IPS-20b (cell line): ENCODE measurements at regions not wholly inside any gene's neighbourhood (a gene's known extent, or its start where the extent isn't known, plus 50 kb on each side); places are given as distances from the start of the nearest gene placed in this dataset.

Experiments used
- H3K27ac ChIP-seq: one replicate; pipeline ENCODE4 v1.5.1; 2013; ENCODE audit warnings: low read length
- H3K27me3 ChIP-seq: 2 replicates; pipeline ENCODE4 v1.6.1; 2013; ENCODE audit warnings: mild to moderate bottlenecking, low read length, inconsistent platforms; ENCODE audit not compliant: insufficient read depth
- H3K36me3 ChIP-seq: 2 replicates; pipeline ENCODE4 v1.6.1; 2013; ENCODE audit warnings: low read depth, mild to moderate bottlenecking, inconsistent platforms, low read length, moderate library complexity; ENCODE audit not compliant: insufficient read depth
- H3K4me1 ChIP-seq: 2 replicates; pipeline ENCODE4 v1.6.1; 2013; ENCODE audit warnings: mild to moderate bottlenecking, control low read depth, inconsistent platforms, low read length, moderate library complexity; ENCODE audit not compliant: insufficient read depth
- H3K4me3 ChIP-seq: 2 replicates; pipeline ENCODE4 v1.5.1; 2013; ENCODE audit warnings: mild to moderate bottlenecking, low read length, inconsistent platforms
- H3K9ac ChIP-seq: 2 replicates; pipeline ENCODE4 v1.6.1; 2013; ENCODE audit warnings: low read depth, mild to moderate bottlenecking, inconsistent platforms, low read length, moderate library complexity
- H3K9me3 ChIP-seq: 2 replicates; pipeline ENCODE4 v1.6.1; 2013; ENCODE audit warnings: mild to moderate bottlenecking, low read depth, low read length, inconsistent platforms; ENCODE audit not compliant: insufficient read depth

GRCh38 chr2:425947-426346, 138.1 kb upstream of the ALKAL2 start:
- no peaks in the 10 kb centered on the region for H3K9me3 ChIP-seq
- H3K4me1 ChIP-seq: no peaks in the 10 kb centered on the region
- no peaks in the 10 kb centered on the region for H3K36me3 ChIP-seq
- H3K9ac ChIP-seq: no peak overlapping the region
- no peaks in the 10 kb centered on the region for H3K27me3 ChIP-seq
- no peak overlapping the region for H3K27ac ChIP-seq
- no peak overlapping the region for H3K4me3 ChIP-seq

GRCh38 chr2:425243-425642, 137.4 kb upstream of the ALKAL2 start:
- Histone ChIP-seq H3K27ac (no peak overlapping the region), H3K9ac (no peak overlapping the region), H3K9me3 (no peaks in the 10 kb centered on the region), H3K4me1 (no peaks in the 10 kb centered on the region), H3K4me3 (no peak overlapping the region), H3K36me3 (no peaks in the 10 kb centered on the region), H3K27me3 (no peaks in the 10 kb centered on the region)

GRCh38 chr2:424306-425171, 136.6 kb upstream of the ALKAL2 start:
- Histone ChIP-seq H3K27me3 (no peaks in the 10 kb centered on the region), H3K4me1 (no peaks in the 10 kb centered on the region), H3K27ac (no peak overlapping the region), H3K9ac (no peak overlapping the region), H3K9me3 (no peaks in the 10 kb centered on the region), H3K4me3 (no peak overlapping the region), H3K36me3 (no peaks in the 10 kb centered on the region)

- H3K27ac ChIP-seq: no peak overlapping the region
- no peaks in the 10 kb centered on the region for H3K36me3 ChIP-seq
- no peak overlapping the region for H3K9ac ChIP-seq
- H3K27me3 ChIP-seq: no peaks in the 10 kb centered on the region
- H3K4me1 ChIP-seq: no peaks in the 10 kb centered on the region
- H3K4me3 ChIP-seq: no peak overlapping the region
- H3K9me3 ChIP-seq: no peaks in the 10 kb centered on the region
Observed at GRCh38 chr2:423479-423878, 135.6 kb upstream of the ALKAL2 start.

GRCh38 chr2:422676-423435, 135.0 kb upstream of the ALKAL2 start:
- Histone ChIP-seq H3K9ac (no peak overlapping the region), H3K4me1 (no peaks in the 10 kb centered on the region), H3K27ac (no peak overlapping the region), H3K36me3 (no peaks in the 10 kb centered on the region), H3K9me3 (no peaks in the 10 kb centered on the region), H3K27me3 (no peaks in the 10 kb centered on the region), H3K4me3 (no peak overlapping the region)

GRCh38 chr2:421406-421805, 133.5 kb upstream of the ALKAL2 start:
- H3K9ac ChIP-seq: no peak overlapping the region
- no peaks in the 10 kb centered on the region for H3K4me1 ChIP-seq
- H3K9me3 ChIP-seq: no peaks in the 10 kb centered on the region
- no peak overlapping the region for H3K27ac ChIP-seq
- no peak overlapping the region for H3K4me3 ChIP-seq
- no peaks in the 10 kb centered on the region for H3K36me3 ChIP-seq
- no peaks in the 10 kb centered on the region for H3K27me3 ChIP-seq

- H3K27me3 ChIP-seq: no peaks in the 10 kb centered on the region
- H3K27ac ChIP-seq: no peak overlapping the region
- no peaks in the 10 kb centered on the region for H3K36me3 ChIP-seq
- H3K9me3 ChIP-seq: no peaks in the 10 kb centered on the region
- H3K4me3 ChIP-seq: no peak overlapping the region
- no peaks in the 10 kb centered on the region for H3K4me1 ChIP-seq
- no peak overlapping the region for H3K9ac ChIP-seq
Observed at GRCh38 chr2:419687-420317, 131.9 kb upstream of the ALKAL2 start.

- no peaks in the 10 kb centered on the region for H3K4me1 ChIP-seq
- no peak overlapping the region for H3K27ac ChIP-seq
Observed at GRCh38 chr2:417662-418061, 129.8 kb upstream of the ALKAL2 start.

GRCh38 chr2:417006-417405, 129.1 kb upstream of the ALKAL2 start:
- Histone ChIP-seq H3K36me3 (no peaks in the 10 kb centered on the region), H3K9me3 (no peaks in the 10 kb centered on the region), H3K4me1 (no peaks in the 10 kb centered on the region), H3K4me3 (no peak overlapping the region), H3K27me3 (no peaks in the 10 kb centered on the region), H3K9ac (no peak overlapping the region), H3K27ac (no peak overlapping the region)

More at GRCh38 chr2:417662-418061, 129.8 kb upstream of the ALKAL2 start:
- Histone ChIP-seq H3K9ac (no peak overlapping the region), H3K9me3 (no peaks in the 10 kb centered on the region), H3K4me3 (no peak overlapping the region), H3K36me3 (no peaks in the 10 kb centered on the region), H3K27me3 (no peaks in the 10 kb centered on the region)

GRCh38 chr2:415986-416610, 128.2 kb upstream of the ALKAL2 start:
- Histone ChIP-seq H3K9ac (no peak overlapping the region), H3K27me3 (no peaks in the 10 kb centered on the region), H3K9me3 (no peaks in the 10 kb centered on the region), H3K36me3 (no peaks in the 10 kb centered on the region), H3K4me3 (no peak overlapping the region), H3K27ac (no peak overlapping the region), H3K4me1 (no peaks in the 10 kb centered on the region)

GRCh38 chr2:409523-409922, 121.6 kb upstream of the ALKAL2 start:
- no peaks in the 10 kb centered on the region for H3K27me3 ChIP-seq
- no peak overlapping the region for H3K27ac ChIP-seq
- H3K9me3 ChIP-seq: no peaks in the 10 kb centered on the region
- no peak overlapping the region for H3K4me3 ChIP-seq
- no peaks in the 10 kb centered on the region for H3K36me3 ChIP-seq
- no peaks in the 10 kb centered on the region for H3K4me1 ChIP-seq
- H3K9ac ChIP-seq: no peak overlapping the region
